IMR-90 (cell line): ENCODE measurements at regions not wholly inside any gene's neighbourhood (a gene's known extent, or its start where the extent isn't known, plus 50 kb on each side); places are given as distances from the start of the nearest gene placed in this dataset.

ENCODE experiments used
- ATAC-seq: fragments of 200-7000 bp; cut with Tn5 transposase; 2 replicates; pipeline ENCODE4 v1.9.1; 2020; ENCODE audit warnings: low read depth, mild to moderate bottlenecking, moderate library complexity
- BruUV-seq: library from RNA; stranded (reverse); fragments of 400-500 nt; replicated peaks from 2 replicates; lab custom pipeline; 2021; lab: Mats Ljungman, UMichigan
- CTCF ChIA-PET: fragments of 300-600 bp; formaldehyde crosslinking; extraction: SDS; loops from one replicate; lab custom pipeline; 2021; ENCODE audit warnings: antibody characterized with exemption; lab: Yijun Ruan, JAX
- POLR2A ChIA-PET: fragments of 300-600 bp; sonication (Branson Sonifier 250); formaldehyde crosslinking; loops from one replicate; lab custom pipeline; 2022; ENCODE audit warnings: antibody characterized with exemption; ENCODE audit not compliant: unreplicated experiment; lab: Charles Lee
- DNase-seq: peaks from one replicate; pipeline ENCODE4 v3.0.0; 2013
- H2AFZ ChIP-seq: replicated peaks from 2 replicates; pipeline ENCODE3; 2013; ENCODE audit warnings: low read length, mild to moderate bottlenecking; ENCODE audit not compliant: poor library complexity
- H2AK5ac ChIP-seq: 2 replicates; pipeline ENCODE4 v1.6.1; 2013; ENCODE audit warnings: low read depth, low read length, inconsistent platforms
- H2AK9ac ChIP-seq: replicated peaks from 2 replicates; pipeline ENCODE3; 2013; ENCODE audit warnings: mild to moderate bottlenecking, low read depth, low read length, moderate library complexity; ENCODE audit not compliant: poor library complexity
- H2BK120ac ChIP-seq: 2 replicates; pipeline ENCODE4 v1.6.1; 2013; ENCODE audit warnings: low read depth, low read length, inconsistent platforms
- H2BK15ac ChIP-seq: 3 replicates; pipeline ENCODE4 v1.6.1; 2013; ENCODE audit warnings: low read depth, low read length, inconsistent platforms
- H2BK20ac ChIP-seq: 2 replicates; pipeline ENCODE4 v1.6.1; 2013; ENCODE audit warnings: low read depth, mild to moderate bottlenecking, inconsistent platforms, low read length, moderate library complexity
- H2BK5ac ChIP-seq: 2 replicates; pipeline ENCODE4 v1.6.1; 2013; ENCODE audit warnings: mild to moderate bottlenecking, low read depth, low read length, inconsistent platforms; ENCODE audit not compliant: poor library complexity, severe bottlenecking
- H3K14ac ChIP-seq: replicated peaks from 2 replicates; pipeline ENCODE4 v1.6.1; 2013; ENCODE audit warnings: low read depth, low read length, inconsistent platforms
- H3K18ac ChIP-seq: 2 replicates; pipeline ENCODE4 v1.6.1; 2013; ENCODE audit warnings: low read depth, low read length, control low read depth
- H3K23ac ChIP-seq: 2 replicates; pipeline ENCODE4 v1.6.1; 2013; ENCODE audit warnings: low read depth, low read length, inconsistent platforms
- H3K27ac ChIP-seq: 2 replicates; pipeline ENCODE4 v1.5.1; 2013; ENCODE audit warnings: mild to moderate bottlenecking, control low read depth, low read length; ENCODE audit not compliant: insufficient read depth
- H3K27me3 ChIP-seq: 2 replicates; pipeline ENCODE4 v1.6.1; 2013; ENCODE audit warnings: low read length; ENCODE audit not compliant: control insufficient read depth, insufficient read depth
- H3K36me3 ChIP-seq: 2 replicates; pipeline ENCODE4 v1.6.1; 2013; ENCODE audit warnings: low read length, mixed read lengths; ENCODE audit not compliant: control insufficient read depth, insufficient read depth
- H3K4ac ChIP-seq: 2 replicates; pipeline ENCODE4 v1.6.1; 2013; ENCODE audit warnings: low read depth, low read length, inconsistent platforms
- H3K4me1 ChIP-seq: 2 replicates; pipeline ENCODE4 v1.6.1; 2013; ENCODE audit warnings: low read length, mixed read lengths; ENCODE audit not compliant: control insufficient read depth, insufficient read depth
- H3K4me2 ChIP-seq: 2 replicates; pipeline ENCODE4 v1.6.1; 2013; ENCODE audit warnings: low read depth, mild to moderate bottlenecking, control low read depth, low read length, moderate library complexity
- H3K4me3 ChIP-seq: 2 replicates; pipeline ENCODE4 v1.5.1; 2013; ENCODE audit warnings: low read depth, mild to moderate bottlenecking, control low read depth, low read length, moderate library complexity; ENCODE audit not compliant: insufficient read depth
- H3K56ac ChIP-seq: 2 replicates; pipeline ENCODE4 v1.6.1; 2013; ENCODE audit warnings: low read length, inconsistent platforms; ENCODE audit not compliant: insufficient read depth; ENCODE audit errors: extremely low read depth
- H3K79me1 ChIP-seq, 2 experiments: 2 replicates each; pipeline ENCODE4 v1.6.1; 2013; ENCODE audit warnings: low read length in 2 of 2, inconsistent platforms in 1 of 2, low read depth in 1 of 2
- H3K9ac ChIP-seq: 2 replicates; pipeline ENCODE4 v1.6.1; 2013; ENCODE audit warnings: low read depth, low read length, control low read depth
- H3K9me1 ChIP-seq: 2 replicates; pipeline ENCODE4 v1.6.1; 2013; ENCODE audit warnings: low read length, inconsistent platforms; ENCODE audit not compliant: insufficient read depth
- H3K9me3 ChIP-seq: 2 replicates; pipeline ENCODE4 v1.6.1; 2013; ENCODE audit warnings: low read length; ENCODE audit not compliant: control insufficient read depth, insufficient read depth
- H4K20me1 ChIP-seq: 2 replicates; pipeline ENCODE4 v1.6.1; 2013; ENCODE audit warnings: low read length, inconsistent platforms; ENCODE audit not compliant: insufficient read depth
- H4K5ac ChIP-seq: 2 replicates; pipeline ENCODE4 v1.6.1; 2013; ENCODE audit warnings: mild to moderate bottlenecking, low read depth, low read length, control low read depth
- H4K8ac ChIP-seq, 2 experiments: 2 replicates each; pipeline ENCODE4 v1.6.1; 2013; ENCODE audit warnings: low read depth in 2 of 2, low read length in 2 of 2, control low read depth in 1 of 2, inconsistent platforms in 1 of 2
- H4K91ac ChIP-seq: 2 replicates; pipeline ENCODE4 v1.6.1; 2013; ENCODE audit warnings: low read depth, low read length, inconsistent platforms; ENCODE audit not compliant: insufficient read depth
- BHLHE40 ChIP-seq: fragments of 150-350 bp; IDR thresholded peaks from 2 replicates; pipeline ENCODE4 v1.6.1; 2016; ENCODE audit warnings: mild to moderate bottlenecking, low read depth, low read length
- CEBPB ChIP-seq: IDR thresholded peaks from 2 replicates; pipeline ENCODE4 v1.6.1; 2012; ENCODE audit warnings: low read depth, low read length, improper control_type of control experiment
- CTCF ChIP-seq: conservative IDR thresholded peaks from 2 replicates; pipeline ENCODE4 v1.5.1; 2012; ENCODE audit warnings: mild to moderate bottlenecking, low read depth, low read length, improper control_type of control experiment
- FOS ChIP-seq: fragments of 150-350 bp; IDR thresholded peaks from 2 replicates; pipeline ENCODE4 v1.6.1; 2016; ENCODE audit warnings: low read depth, low read length
- MAFK ChIP-seq: IDR thresholded peaks from 2 replicates; pipeline ENCODE4 v1.6.1; 2012; ENCODE audit warnings: low read depth, low read length, improper control_type of control experiment
- MAZ ChIP-seq: IDR thresholded peaks from 2 replicates; pipeline ENCODE4 v1.6.1; 2012; ENCODE audit warnings: low read depth, mild to moderate bottlenecking, low read length, improper control_type of control experiment, moderate library complexity, borderline replicate concordance
- MXI1 ChIP-seq: IDR thresholded peaks from 2 replicates; pipeline ENCODE4 v1.6.1; 2012; ENCODE audit warnings: low read depth, mild to moderate bottlenecking, low read length, moderate library complexity, borderline replicate concordance
- NFE2L2 ChIP-seq: fragments of 150-350 bp; IDR thresholded peaks from 2 replicates; pipeline ENCODE4 v1.6.1; 2016; ENCODE audit warnings: low read depth, mild to moderate bottlenecking, low read length
- POLR2A ChIP-seq: IDR thresholded peaks from 2 replicates; pipeline ENCODE4 v1.6.1; 2012; ENCODE audit warnings: mild to moderate bottlenecking, low read depth, low read length
- RAD21 ChIP-seq: IDR thresholded peaks from 2 replicates; pipeline ENCODE4 v1.6.1; 2012; ENCODE audit warnings: low read length, improper control_type of control experiment
- RCOR1 ChIP-seq: IDR thresholded peaks from 2 replicates; pipeline ENCODE4 v1.6.1; 2012; ENCODE audit warnings: mild to moderate bottlenecking, low read length, improper control_type of control experiment; ENCODE audit not compliant: insufficient replicate concordance
- RFX5 ChIP-seq: IDR thresholded peaks from 2 replicates; pipeline ENCODE4 v1.8.0; 2012; ENCODE audit warnings: low read depth, mild to moderate bottlenecking, low read length, moderate library complexity
- SMC3 ChIP-seq: fragments of 150-350 bp; IDR thresholded peaks from 2 replicates; pipeline ENCODE4 v1.6.1; 2016; ENCODE audit warnings: low read depth, mild to moderate bottlenecking, antibody characterized with exemption, low read length, moderate library complexity
- USF2 ChIP-seq: fragments of 150-350 bp; IDR thresholded peaks from 2 replicates; pipeline ENCODE4 v1.6.1; 2017; ENCODE audit warnings: mild to moderate bottlenecking, antibody characterized with exemption, low read length, low read depth
- dilution Hi-C: fragments of 300-500 bp; cut with HindIII; formaldehyde crosslinking; loops from one replicate; pipeline ENCODE4 v1.14.3; 2018; ENCODE audit warnings: low sequenced_read_pairs; ENCODE audit not compliant: unreplicated experiment
- in situ Hi-C: fragments of 300-500 bp; cut with MboI; formaldehyde crosslinking; loops from 3 replicates; pipeline ENCODE4 v1.14.3; 2019; ENCODE audit warnings: low sequenced_read_pairs, inconsistent platforms, mixed read lengths
- intact Hi-C: fragments of 100-400 bp; cut with micrococcal nuclease; formaldehyde crosslinking; loops from 2 replicates; pipeline ENCODE4 v1.10.0; 2022
- TF ChIP-seq, protein P1 (sequence below): fragments of 150-350 bp; IDR thresholded peaks from 2 replicates; pipeline ENCODE4 v1.6.1; 2016; ENCODE audit warnings: low read depth, mild to moderate bottlenecking, low read length, moderate library complexity, borderline replicate concordance

DNA sequence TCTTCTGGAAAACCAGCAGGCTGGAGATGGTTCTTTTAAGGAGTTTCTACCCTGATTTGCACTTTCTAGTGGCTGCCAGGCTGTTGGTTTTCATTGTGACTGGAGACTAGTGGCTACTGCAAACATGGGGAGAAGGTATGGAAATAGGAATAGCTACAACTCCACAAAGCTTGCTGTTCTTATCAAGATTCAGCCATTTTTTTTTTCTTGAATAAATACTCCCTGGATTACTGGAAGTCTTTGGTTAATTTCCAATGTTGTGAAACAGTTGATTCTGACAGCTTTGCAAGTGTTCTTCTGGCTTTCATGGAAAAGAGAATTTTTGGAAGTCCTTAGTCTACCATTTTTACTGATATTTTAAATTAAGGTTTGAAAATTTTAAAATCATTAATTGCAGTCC lies 277.7 kb downstream of the HS3ST3A1 start:
- peak; percentile 7 for DNase-seq

More for the DNA sequence above, 277.7 kb downstream of the HS3ST3A1 start:
- no peaks in the 10 kb centered on the region for H3K27me3 ChIP-seq
- H4K91ac ChIP-seq = no peak overlapping the region
- H3K4ac ChIP-seq = no peak overlapping the region
- TF ChIP-seq RAD21 = no peak
- TF ChIP-seq, protein P1, sequence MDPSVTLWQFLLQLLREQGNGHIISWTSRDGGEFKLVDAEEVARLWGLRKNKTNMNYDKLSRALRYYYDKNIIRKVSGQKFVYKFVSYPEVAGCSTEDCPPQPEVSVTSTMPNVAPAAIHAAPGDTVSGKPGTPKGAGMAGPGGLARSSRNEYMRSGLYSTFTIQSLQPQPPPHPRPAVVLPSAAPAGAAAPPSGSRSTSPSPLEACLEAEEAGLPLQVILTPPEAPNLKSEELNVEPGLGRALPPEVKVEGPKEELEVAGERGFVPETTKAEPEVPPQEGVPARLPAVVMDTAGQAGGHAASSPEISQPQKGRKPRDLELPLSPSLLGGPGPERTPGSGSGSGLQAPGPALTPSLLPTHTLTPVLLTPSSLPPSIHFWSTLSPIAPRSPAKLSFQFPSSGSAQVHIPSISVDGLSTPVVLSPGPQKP = no peak
- TF ChIP-seq MAFK = no peak
- TF ChIP-seq BHLHE40 = no peak
- no peak for TF ChIP-seq CTCF
- TF ChIP-seq MAZ = no peak
- no peak for TF ChIP-seq RFX5
- TF ChIP-seq MXI1 = no peak
- TF ChIP-seq FOS = no peak
- no peak for TF ChIP-seq RCOR1
- TF ChIP-seq CEBPB = no peak
- TF ChIP-seq NFE2L2 = no peak
- TF ChIP-seq POLR2A = no peak
- no peak for TF ChIP-seq USF2
- no peak for TF ChIP-seq SMC3
- no peaks in the 10 kb centered on the region for H3K79me1 ChIP-seq
- no TSS peak for BruUV-seq
- H2AFZ ChIP-seq = no peak overlapping the region
- no peak overlapping the region for H2BK120ac ChIP-seq
- in situ Hi-C loops = no loop called here
- H2AK9ac ChIP-seq = no peak overlapping the region
- POLR2A ChIA-PET = no interaction called here
- H2BK20ac ChIP-seq = no peak overlapping the region
- no peaks in the 10 kb centered on the region for H3K9me3 ChIP-seq
- H3K14ac ChIP-seq = no peak overlapping the region
- H4K5ac ChIP-seq = peak overlapping the region; percentile 64; the same call in 1 of the 2 replicates
- H3K4me3 ChIP-seq = no peak overlapping the region
- H3K23ac ChIP-seq = no peak overlapping the region
- H3K9ac ChIP-seq = no peak overlapping the region
- ATAC-seq = no peak
- no peak overlapping the region; the same call in 1 of the 2 replicates for H3K18ac ChIP-seq
- no peaks in the 10 kb centered on the region; the same call in 1 of the 2 replicates for H3K9me1 ChIP-seq
- H3K27ac ChIP-seq = peak overlapping the region; percentile 5; the same call in 1 of the 2 replicates
- intact Hi-C loops = no loop called here
- dilution Hi-C loops = no loop called here
- no peak overlapping the region for H2BK5ac ChIP-seq
- no peaks in the 10 kb centered on the region for H3K36me3 ChIP-seq
- CTCF ChIA-PET = no interaction called here
- H2AK5ac ChIP-seq = no peak overlapping the region
- no peak overlapping the region for H3K56ac ChIP-seq
- no peak overlapping the region for H2BK15ac ChIP-seq
- no peak overlapping the region for H3K4me2 ChIP-seq
- no peaks in the 10 kb centered on the region for H4K20me1 ChIP-seq
- H3K4me1 ChIP-seq = no peaks in the 10 kb centered on the region
- H4K8ac ChIP-seq = no peak overlapping the region
